CD14-positive monocyte (primary cell): ENCODE measurements at regions not wholly inside any gene's neighbourhood (a gene's known extent, or its start where the extent isn't known, plus 50 kb on each side); places are given as distances from the start of the nearest gene placed in this dataset.
"Not testable (repeated sequence)": the region's sequence is repeated elsewhere in the genome, so short reads cannot be mapped to it uniquely, and the experiment has no call there.

ENCODE experiments used
- DNase-seq, 3 donors: peaks; one replicate each; pipeline ENCODE4 v3.0.0-alpha.2; 2011 to 2022
- H2AFZ ChIP-seq: 2 replicates; pipeline ENCODE4 v1.6.0; 2012; ENCODE audit warnings: mild to moderate bottlenecking, low read depth, low read length, inconsistent platforms; ENCODE audit not compliant: insufficient read depth, poor library complexity, severe bottlenecking
- H3K27ac ChIP-seq, 2 donors: 1 replicate in 1 of 2; 2 replicates in 1 of 2; pipeline ENCODE4 v1.5.1; 2012 to 2013; ENCODE audit warnings: low read length in 2 of 2, control low read depth in 1 of 2, inconsistent platforms in 1 of 2, low read depth in 1 of 2, mild to moderate bottlenecking in 1 of 2
- H3K27me3 ChIP-seq, 2 donors: one replicate each; pipeline versions ENCODE4 v1.6.0 to v1.6.1; 2011 to 2013; ENCODE audit warnings: low read length in 2 of 2; ENCODE audit not compliant: control insufficient read depth in 2 of 2, insufficient read depth in 2 of 2
- H3K36me3 ChIP-seq, 2 donors: replicated peaks in 1 of 2; 1 replicate in 1 of 2; 2 replicates in 1 of 2; pipeline versions ENCODE4 v1.5.1 to v1.6.1; 2012 to 2013; ENCODE audit warnings: low read length in 2 of 2, control low read depth in 1 of 2, inconsistent platforms in 1 of 2, mild to moderate bottlenecking in 1 of 2; ENCODE audit not compliant: insufficient read depth in 2 of 2, control insufficient read depth in 1 of 2
- H3K4me1 ChIP-seq, 2 donors: 1 replicate in 1 of 2; 2 replicates in 1 of 2; pipeline versions ENCODE4 v1.5.1 to v1.6.1; 2012 to 2013; ENCODE audit warnings: low read length in 2 of 2, control low read depth in 1 of 2, inconsistent platforms in 1 of 2, mild to moderate bottlenecking in 1 of 2, moderate library complexity in 1 of 2; ENCODE audit not compliant: insufficient read depth in 2 of 2, control insufficient read depth in 1 of 2
- H3K4me2 ChIP-seq: replicated peaks from 2 replicates; pipeline ENCODE3; 2012; ENCODE audit warnings: low read length, moderate library complexity, mild to moderate bottlenecking; ENCODE audit not compliant: poor library complexity, severe bottlenecking; ENCODE audit errors: extremely low read depth
- H3K4me3 ChIP-seq, 3 experiments: fragments of 200-600 bp in 1 of 3; sonication (generic) in 1 of 3; replicated peaks in 1 of 3; 1 replicate in 2 of 3; 2 replicates in 1 of 3; pipeline ENCODE4 v1.5.1; 2011 to 2013; ENCODE audit warnings: low read length in 3 of 3, mild to moderate bottlenecking in 3 of 3, control low read depth in 2 of 3, low read depth in 2 of 3, inconsistent platforms in 1 of 3, moderate library complexity in 1 of 3
- H3K79me2 ChIP-seq: 2 replicates; pipeline ENCODE4 v1.6.0; 2012; ENCODE audit warnings: mild to moderate bottlenecking, control low read depth, inconsistent platforms, low read length, moderate library complexity; ENCODE audit not compliant: insufficient read depth
- H3K9ac ChIP-seq: 2 replicates; pipeline ENCODE4 v1.6.0; 2017; ENCODE audit warnings: low read length, mild to moderate bottlenecking; ENCODE audit not compliant: insufficient read depth, poor library complexity, severe bottlenecking
- H3K9me3 ChIP-seq, 2 donors: replicated peaks in 1 of 2; 1 replicate in 1 of 2; 2 replicates in 1 of 2; pipeline versions ENCODE4 v1.5.1 to v1.6.1; 2012 to 2013; ENCODE audit warnings: low read length in 2 of 2, control low read depth in 1 of 2; ENCODE audit not compliant: control insufficient read depth in 1 of 2, insufficient read depth in 1 of 2
- H4K20me1 ChIP-seq: 2 replicates; pipeline ENCODE4 v1.6.0; 2012; ENCODE audit warnings: mild to moderate bottlenecking, low read length, control low read depth, moderate library complexity; ENCODE audit not compliant: insufficient read depth
- H3K27ac Mint-ChIP-seq, 7 donors: one replicate each; pipeline ENCODE4 v1.8.0; 2020; ENCODE audit warnings: mild to moderate bottlenecking in 7 of 7, mixed read lengths in 7 of 7, moderate library complexity in 6 of 7, inconsistent platforms in 2 of 7
- H3K27me3 Mint-ChIP-seq, 3 donors: one replicate each; pipeline ENCODE4 v1.8.0; 2021 to 2022; ENCODE audit warnings: low read depth in 3 of 3, mild to moderate bottlenecking in 3 of 3, mixed read lengths in 3 of 3, moderate library complexity in 3 of 3, inconsistent platforms in 1 of 3
- H3K36me3 Mint-ChIP-seq, 2 donors: one replicate each; pipeline ENCODE4 v1.8.0; 2020; ENCODE audit warnings: mixed read lengths in 2 of 2, inconsistent platforms in 1 of 2, mild to moderate bottlenecking in 1 of 2
- H3K4me1 Mint-ChIP-seq: one replicate; pipeline ENCODE4 v1.8.0; 2020; ENCODE audit warnings: mild to moderate bottlenecking, mixed read lengths
- H3K4me3 Mint-ChIP-seq, 2 donors: one replicate each; pipeline ENCODE4 v1.8.0; 2020; ENCODE audit warnings: mild to moderate bottlenecking in 2 of 2, mixed read lengths in 2 of 2, moderate library complexity in 1 of 2
- H3K9me3 Mint-ChIP-seq, 7 donors: one replicate each; pipeline ENCODE4 v1.8.0; 2020 to 2022; ENCODE audit warnings: mixed read lengths in 7 of 7, mild to moderate bottlenecking in 6 of 7, moderate library complexity in 6 of 7, inconsistent platforms in 2 of 7
- CTCF ChIP-seq: fragments of 200-600 bp; IDR thresholded peaks from one replicate; pipeline ENCODE4 v1.8.0; 2022; ENCODE audit warnings: antibody characterized with exemption, mild to moderate bottlenecking
- WGBS: methylation state at CpG from one replicate; pipeline ENCODE4 v1.1.5; 2013; ENCODE audit warnings: missing lambda C conversion rate; ENCODE audit not compliant: insufficient coverage; 5-methylcytosine and 5-hydroxymethylcytosine counted together
- intact Hi-C, 2 donors: fragments of 100-400 bp; cut with micrococcal nuclease; formaldehyde crosslinking; loops; one replicate each; pipeline versions ENCODE4 v1.15.0 to v1.15.1; 2023

GRCh38 chr12:107859367-107859766 lies 84.9 kb downstream of the ASCL4 start:
- Histone ChIP-seq H3K79me2 (no peaks in the 10 kb centered on the region), H3K4me3 (no peak overlapping the region), H3K9me3 (no peaks in the 10 kb centered on the region), H3K4me2 (no peak overlapping the region), H3K4me1 (peaks cover 0 to 3% of the 10 kb centered on the region in 2 donors), H3K36me3 (no peaks in the 10 kb centered on the region), H3K9ac (no peak overlapping the region), H3K27ac (no peak overlapping the region), H2AFZ (no peak overlapping the region), H4K20me1 (no peaks in the 10 kb centered on the region), H3K27me3 (peaks cover 30 to 31% of the 10 kb centered on the region in 2 donors)
- Mint-ChIP-seq H3K27ac (no peak overlapping the region), H3K27me3 (peaks cover 35 to 50% (median 41%) of the 10 kb centered on the region in 3 donors), H3K9me3 (peaks cover 0 to 11% (median 3%) of the 10 kb centered on the region in 7 donors), H3K36me3 (no peaks in the 10 kb centered on the region), H3K4me1 (peaks cover 6% of the 10 kb centered on the region), H3K4me3 (no peak overlapping the region)
- intact Hi-C loops: no loop called here
- no peak for TF ChIP-seq CTCF
- WGBS: no CpG with 5 or more reads among the region's 2 CpGs
- no peak for DNase-seq

DNA sequence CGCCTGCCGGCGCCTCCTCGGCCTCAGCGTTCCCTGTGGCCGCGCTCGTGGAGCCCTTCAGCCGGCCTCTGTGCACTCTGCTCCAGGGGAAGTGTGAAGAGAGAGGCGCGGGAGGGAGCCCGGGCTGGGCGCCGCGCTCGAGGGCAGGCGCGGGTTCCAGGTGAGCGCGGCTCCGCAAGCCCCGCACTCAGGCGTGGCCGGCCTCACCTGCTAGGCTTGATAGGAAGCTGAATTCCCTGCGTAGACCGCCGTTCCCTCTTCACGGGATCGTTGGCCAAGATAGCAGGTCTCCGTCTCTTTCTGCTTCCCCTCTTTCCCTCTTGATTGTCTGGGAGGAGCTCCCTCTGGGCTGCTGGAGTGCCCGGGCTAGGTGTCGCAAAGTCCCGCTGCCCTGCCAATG lies 89.7 kb downstream of the ASCL4 start:
- WGBS: 38% methylated on average over 26 of the region's 33 CpGs
- Histone ChIP-seq H2AFZ (no peak overlapping the region), H3K27me3 (peaks cover 25 to 39% of the 10 kb centered on the region in 2 donors), H3K79me2 (no peaks in the 10 kb centered on the region), H3K4me1 (peaks cover 0 to 3% of the 10 kb centered on the region in 2 donors), H3K9ac (no peak overlapping the region), H3K4me3 (no peak overlapping the region), H3K36me3 (no peaks in the 10 kb centered on the region), H3K4me2 (peak overlapping the region; percentile 19), H4K20me1 (no peaks in the 10 kb centered on the region), H3K9me3 (no peaks in the 10 kb centered on the region), H3K27ac (no peak overlapping the region)
- peak overlapping the region in 1 of 2 donors; percentile 79 for H3K4me3 Mint-ChIP-seq
- peaks cover 0 to 19% (median 5%) of the 10 kb centered on the region in 7 donors for H3K9me3 Mint-ChIP-seq
- peaks cover 45 to 63% (median 49%) of the 10 kb centered on the region in 3 donors for H3K27me3 Mint-ChIP-seq
- H3K4me1 Mint-ChIP-seq: peaks cover 9% of the 10 kb centered on the region
- no peaks in the 10 kb centered on the region for H3K36me3 Mint-ChIP-seq
- peak overlapping the region in 1 of 7 donors; percentile 7 for H3K27ac Mint-ChIP-seq
- TF ChIP-seq CTCF: no peak
- no peak for DNase-seq
- intact Hi-C loops: no loop called here

DNA sequence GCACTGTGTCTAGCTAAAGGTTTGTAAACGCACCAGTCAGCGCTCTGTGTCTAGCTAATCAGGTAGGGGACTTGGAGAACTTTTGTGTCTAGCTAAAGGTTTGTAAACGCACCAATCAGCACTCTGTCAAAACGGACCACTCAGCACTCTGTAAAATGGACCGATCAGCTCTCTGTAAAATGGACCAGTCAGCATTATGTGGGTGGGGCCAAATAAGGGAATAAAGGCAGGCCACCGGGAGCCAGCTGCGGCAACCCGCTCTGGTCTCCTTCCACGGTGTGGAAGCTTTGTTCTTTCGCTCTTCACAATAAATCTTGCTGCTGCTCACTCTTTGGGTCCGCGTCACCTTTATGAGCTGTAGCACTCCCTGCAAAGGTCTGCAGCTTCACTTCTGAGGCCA lies 90.2 kb downstream of the ASCL4 start:
- peak overlapping the region in 1 of 7 donors; percentile 7 for H3K27ac Mint-ChIP-seq
- peaks cover 0 to 19% (median 5%) of the 10 kb centered on the region in 7 donors for H3K9me3 Mint-ChIP-seq
- H3K9ac ChIP-seq, H3K4me2 ChIP-seq, H3K4me1 ChIP-seq, H3K9me3 ChIP-seq, H2AFZ ChIP-seq, H3K36me3 ChIP-seq, H3K4me3 ChIP-seq, H3K79me2 ChIP-seq, H3K27ac ChIP-seq, DNase-seq, H4K20me1 ChIP-seq, H3K4me1 Mint-ChIP-seq, H3K36me3 Mint-ChIP-seq, intact Hi-C loops: not testable (repeated sequence)
- H3K27me3 Mint-ChIP-seq: peaks cover 45 to 66% (median 49%) of the 10 kb centered on the region in 3 donors
- peaks cover 23 to 39% of the 10 kb centered on the region in 2 donors for H3K27me3 ChIP-seq
- 83% methylated on average over 10 of the region's 12 CpGs for WGBS
- H3K4me3 Mint-ChIP-seq: peak overlapping the region in 1 of 2 donors; percentile 79
